Activated naive CD4-positive, alpha-beta T cell treated with anti-CD3 and anti-CD28 coated beads, Interleukin-2, amount 10 ng/mL, durations not matched to agents 7 days and 5 days (primary cell): ENCODE measurements at regions not wholly inside any gene's neighbourhood (a gene's known extent, or its start where the extent isn't known, plus 50 kb on each side); places are given as distances from the start of the nearest gene placed in this dataset.
A peak's percentile ranks its signal among the peaks of the same experiment; 100 is the strongest.

Source experiments
- CTCF ChIA-PET: fragments of 350-600 bp; sonication (Branson Sonifier 250); formaldehyde crosslinking; loops from one replicate; lab custom pipeline; 2021; ENCODE audit warnings: antibody characterized with exemption; lab: Charles Lee
- DNase-seq: peaks from one replicate; pipeline ENCODE4 v3.0.0-alpha.2; 2020
- H3K27ac Mint-ChIP-seq: one replicate; pipeline ENCODE4 v1.8.0; 2021; ENCODE audit warnings: mild to moderate bottlenecking, moderate library complexity, mixed read lengths
- H3K27me3 Mint-ChIP-seq: one replicate; pipeline ENCODE4 v1.8.0; 2021; ENCODE audit warnings: mild to moderate bottlenecking, mixed read lengths
- H3K36me3 Mint-ChIP-seq: one replicate; pipeline ENCODE4 v1.8.0; 2021; ENCODE audit warnings: mixed read lengths
- H3K4me1 Mint-ChIP-seq: one replicate; pipeline ENCODE4 v1.8.0; 2021; ENCODE audit warnings: mixed read lengths
- H3K4me3 Mint-ChIP-seq: one replicate; pipeline ENCODE4 v1.8.0; 2021; ENCODE audit warnings: mild to moderate bottlenecking, moderate library complexity, mixed read lengths
- H3K9me3 Mint-ChIP-seq: one replicate; pipeline ENCODE4 v1.8.0; 2021; ENCODE audit warnings: mixed read lengths

DNA sequence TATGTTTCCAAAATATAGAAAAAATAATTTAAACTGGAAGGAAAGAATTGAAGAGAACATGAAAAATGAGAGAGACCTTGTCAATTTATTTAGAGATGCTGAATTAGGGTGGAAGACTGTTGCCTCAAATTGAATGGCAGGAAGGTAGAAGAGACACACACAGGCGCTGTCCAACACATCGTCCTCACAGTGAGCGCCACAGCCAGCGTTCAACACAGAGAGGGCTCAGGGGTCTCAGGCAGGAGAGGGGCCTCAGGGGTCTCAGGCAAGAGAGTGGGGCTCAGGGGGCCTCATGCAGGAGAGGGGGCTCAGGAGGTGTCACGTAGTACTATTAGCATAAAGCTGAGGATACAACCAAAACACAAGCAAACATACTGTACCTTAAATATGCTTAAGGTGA lies 65.7 kb downstream of the TMEM18 start:
- Mint-ChIP-seq H3K9me3 (no peaks in the 10 kb centered on the region), H3K4me3 (no peak overlapping the region), H3K27me3 (peaks cover 12% of the 10 kb centered on the region), H3K4me1 (no peaks in the 10 kb centered on the region), H3K27ac (no peak overlapping the region), H3K36me3 (no peaks in the 10 kb centered on the region)
- CTCF ChIA-PET: no interaction called here
- DNase-seq: peak; percentile 6

DNA sequence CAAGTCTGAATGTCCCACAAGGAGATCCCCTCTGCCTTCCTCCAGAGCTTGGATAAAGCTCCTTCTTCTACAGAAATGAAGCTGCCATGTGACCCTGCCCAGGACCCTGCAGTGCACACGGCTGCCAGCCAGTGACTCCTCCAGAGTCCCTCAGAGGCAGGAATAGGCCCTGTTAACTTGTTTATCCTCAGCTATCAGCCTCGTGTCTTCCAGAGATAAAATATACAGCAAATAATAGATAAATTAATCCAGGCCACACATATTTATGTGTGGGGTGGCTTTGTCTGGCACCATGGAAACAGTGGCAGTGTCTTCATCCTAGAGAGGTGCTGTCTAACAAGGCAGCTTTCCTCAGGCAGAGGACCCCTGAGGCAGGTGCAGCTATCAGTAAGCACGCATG lies 66.7 kb downstream of the TMEM18 start:
- Mint-ChIP-seq H3K9me3 (no peaks in the 10 kb centered on the region), H3K27me3 (peaks cover 8% of the 10 kb centered on the region), H3K36me3 (no peaks in the 10 kb centered on the region), H3K27ac (no peak overlapping the region), H3K4me1 (no peaks in the 10 kb centered on the region), H3K4me3 (no peak overlapping the region)
- DNase-seq: no peak
- CTCF ChIA-PET: no interaction called here

DNA sequence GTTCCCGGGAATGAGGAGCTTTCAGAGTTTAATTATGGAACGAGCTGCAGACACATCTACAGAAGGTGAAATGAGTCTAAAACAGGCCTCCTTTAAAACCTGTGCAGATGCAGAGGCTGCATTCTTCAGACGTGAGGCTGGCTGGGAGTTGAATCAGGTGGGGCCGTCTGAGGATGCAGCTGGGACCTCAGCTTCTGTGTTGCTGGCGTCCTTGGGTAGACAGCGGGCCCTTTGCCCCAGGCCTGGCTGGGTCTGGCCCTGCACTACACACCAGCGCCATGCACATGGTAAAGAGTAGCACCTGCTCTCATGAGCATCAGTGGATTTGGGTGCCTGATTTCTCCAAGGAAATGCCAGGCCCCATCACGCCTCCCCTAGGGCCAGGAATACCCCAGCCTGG lies 67.3 kb downstream of the TMEM18 start:
- Mint-ChIP-seq H3K9me3 (no peaks in the 10 kb centered on the region), H3K27me3 (peaks cover 8% of the 10 kb centered on the region), H3K36me3 (no peaks in the 10 kb centered on the region), H3K4me1 (no peaks in the 10 kb centered on the region), H3K4me3 (no peak overlapping the region), H3K27ac (no peak overlapping the region)
- CTCF ChIA-PET: interaction anchor here (1.1 kb wide), 1 partner anchor 25 kb away, joined by 3 read pairs; no protein-coding TSS in a partner anchor
- DNase-seq: no peak

DNA sequence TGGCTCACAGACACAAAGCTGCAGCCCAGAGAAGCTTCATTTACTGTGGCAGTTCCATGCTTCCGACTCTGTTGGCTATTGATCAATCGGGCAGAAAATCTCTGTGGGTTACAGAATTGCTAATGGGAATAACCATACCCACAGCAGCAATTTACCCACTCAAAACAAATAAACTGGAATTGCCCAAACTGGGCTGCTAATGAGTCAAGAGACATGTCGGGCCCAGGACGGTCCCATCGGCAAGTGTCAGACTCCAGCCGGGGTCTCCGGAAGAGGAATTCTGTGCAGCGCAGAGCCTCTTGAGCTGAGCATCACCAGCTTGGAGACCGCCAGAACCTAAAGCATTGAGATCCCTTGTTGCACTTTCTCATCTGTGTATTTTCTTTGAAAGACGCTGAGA lies 67.8 kb downstream of the TMEM18 start:
- CTCF ChIA-PET: interaction anchor here (1.1 kb wide), 1 partner anchor 24 kb away, joined by 3 read pairs; no protein-coding TSS in a partner anchor
- H3K27me3 Mint-ChIP-seq: peaks cover 8% of the 10 kb centered on the region

DNA sequence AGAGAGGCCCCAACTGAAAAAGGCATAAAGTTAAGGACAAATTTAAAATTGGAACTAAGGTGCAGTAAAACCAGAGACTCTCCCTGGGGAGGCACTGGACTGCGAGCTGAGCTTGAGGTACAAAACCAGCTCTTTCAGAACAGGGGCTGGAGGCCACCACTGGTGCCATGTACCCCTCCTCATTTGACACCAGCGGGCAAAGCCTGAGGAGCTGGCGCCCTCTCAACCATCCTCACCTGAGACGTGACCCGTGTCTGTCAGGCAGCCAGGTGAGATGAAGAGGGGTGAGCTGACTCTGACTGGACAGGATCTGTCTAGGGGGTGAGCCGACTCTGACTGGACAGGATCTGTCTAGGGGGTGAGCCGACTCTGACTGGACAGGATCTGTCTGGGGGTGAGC lies 68.5 kb downstream of the TMEM18 start:
- H3K27ac Mint-ChIP-seq: no peak overlapping the region

More for the DNA sequence above, 67.8 kb downstream of the TMEM18 start:
- Mint-ChIP-seq H3K4me3 (no peak overlapping the region), H3K36me3 (no peaks in the 10 kb centered on the region), H3K27ac (no peak overlapping the region), H3K4me1 (no peaks in the 10 kb centered on the region), H3K9me3 (no peaks in the 10 kb centered on the region)
- DNase-seq: no peak

DNA sequence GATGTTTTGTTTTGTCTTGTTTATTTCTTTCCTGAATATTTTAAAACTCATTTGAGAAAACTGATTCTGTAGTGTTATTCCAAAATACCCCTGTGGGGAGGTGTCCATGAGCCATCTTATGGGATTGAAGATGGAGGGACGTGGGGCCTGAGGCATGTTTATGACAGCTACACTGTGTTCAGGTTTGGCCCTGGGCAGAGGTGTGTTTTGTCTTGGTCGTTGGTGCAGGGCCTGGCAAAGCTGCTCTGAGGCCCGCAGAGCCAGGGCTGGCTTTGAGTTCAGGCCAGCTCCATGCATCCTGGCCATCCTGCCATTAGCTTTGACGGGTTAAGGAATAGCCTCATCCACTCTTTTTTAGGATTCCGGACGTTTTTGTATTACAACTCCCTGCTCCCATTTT lies 68.9 kb downstream of the TMEM18 start:
- no peak for DNase-seq
- Mint-ChIP-seq H3K27ac (no peak overlapping the region), H3K36me3 (no peaks in the 10 kb centered on the region), H3K27me3 (peaks cover 8% of the 10 kb centered on the region), H3K9me3 (no peaks in the 10 kb centered on the region), H3K4me1 (no peaks in the 10 kb centered on the region), H3K4me3 (no peak overlapping the region)
- CTCF ChIA-PET: no interaction called here

More for the DNA sequence above, 68.5 kb downstream of the TMEM18 start:
- CTCF ChIA-PET: no interaction called here
- H3K27me3 Mint-ChIP-seq: peaks cover 8% of the 10 kb centered on the region
- no peaks in the 10 kb centered on the region for H3K9me3 Mint-ChIP-seq
- no peaks in the 10 kb centered on the region for H3K36me3 Mint-ChIP-seq
- no peak overlapping the region for H3K4me3 Mint-ChIP-seq
- DNase-seq: no peak
- no peaks in the 10 kb centered on the region for H3K4me1 Mint-ChIP-seq

DNA sequence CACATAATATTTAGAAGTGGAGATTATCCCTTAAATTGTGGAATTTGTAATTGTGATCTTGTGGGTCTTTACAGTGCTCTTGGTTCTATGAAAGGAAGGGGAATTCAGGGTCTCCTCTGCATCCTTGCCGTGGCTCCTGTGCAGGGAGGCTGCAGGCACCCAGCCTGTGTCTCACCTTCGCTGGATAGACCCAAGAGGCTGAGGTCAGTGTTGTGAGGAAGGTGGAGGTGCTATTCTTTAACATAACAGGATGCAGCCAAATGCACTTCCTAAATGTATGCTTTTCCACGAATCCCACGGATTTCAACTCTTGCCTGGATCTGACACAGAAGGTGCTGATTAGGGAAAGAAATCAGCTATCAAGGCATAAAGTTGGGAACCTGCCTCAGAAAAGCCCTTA lies 69.5 kb downstream of the TMEM18 start:
- CTCF ChIA-PET: no interaction called here
- no peak overlapping the region for H3K27ac Mint-ChIP-seq
- H3K4me3 Mint-ChIP-seq: no peak overlapping the region

DNA sequence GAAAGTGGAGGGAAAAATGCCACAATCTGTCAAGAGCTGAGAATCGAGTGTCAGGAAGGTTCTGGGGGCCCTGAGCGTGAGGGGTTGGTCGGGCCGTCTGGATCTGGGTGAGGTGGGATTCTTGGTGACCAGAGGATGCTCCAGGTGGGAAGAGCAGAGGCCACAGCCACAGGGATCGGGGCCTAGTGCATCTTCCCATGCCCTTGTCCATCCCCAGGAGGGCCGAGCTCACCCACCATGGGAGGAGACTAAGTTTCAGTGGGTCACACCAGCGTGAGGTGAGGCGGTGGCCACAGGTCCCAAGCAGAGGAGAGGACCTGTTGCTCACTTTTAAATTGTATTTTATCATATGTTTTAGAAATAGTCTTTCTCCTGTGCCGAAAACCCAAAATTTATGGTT lies 70.0 kb downstream of the TMEM18 start:
- Mint-ChIP-seq H3K36me3 (no peaks in the 10 kb centered on the region), H3K27ac (no peak overlapping the region), H3K27me3 (peaks cover 8% of the 10 kb centered on the region), H3K4me1 (no peaks in the 10 kb centered on the region), H3K9me3 (no peaks in the 10 kb centered on the region), H3K4me3 (no peak overlapping the region)
- CTCF ChIA-PET: no interaction called here
- no peak for DNase-seq

More for the DNA sequence above, 69.5 kb downstream of the TMEM18 start:
- H3K9me3 Mint-ChIP-seq: no peaks in the 10 kb centered on the region
- no peaks in the 10 kb centered on the region for H3K36me3 Mint-ChIP-seq
- H3K27me3 Mint-ChIP-seq: peaks cover 8% of the 10 kb centered on the region
- DNase-seq: no peak
- H3K4me1 Mint-ChIP-seq: no peaks in the 10 kb centered on the region

DNA sequence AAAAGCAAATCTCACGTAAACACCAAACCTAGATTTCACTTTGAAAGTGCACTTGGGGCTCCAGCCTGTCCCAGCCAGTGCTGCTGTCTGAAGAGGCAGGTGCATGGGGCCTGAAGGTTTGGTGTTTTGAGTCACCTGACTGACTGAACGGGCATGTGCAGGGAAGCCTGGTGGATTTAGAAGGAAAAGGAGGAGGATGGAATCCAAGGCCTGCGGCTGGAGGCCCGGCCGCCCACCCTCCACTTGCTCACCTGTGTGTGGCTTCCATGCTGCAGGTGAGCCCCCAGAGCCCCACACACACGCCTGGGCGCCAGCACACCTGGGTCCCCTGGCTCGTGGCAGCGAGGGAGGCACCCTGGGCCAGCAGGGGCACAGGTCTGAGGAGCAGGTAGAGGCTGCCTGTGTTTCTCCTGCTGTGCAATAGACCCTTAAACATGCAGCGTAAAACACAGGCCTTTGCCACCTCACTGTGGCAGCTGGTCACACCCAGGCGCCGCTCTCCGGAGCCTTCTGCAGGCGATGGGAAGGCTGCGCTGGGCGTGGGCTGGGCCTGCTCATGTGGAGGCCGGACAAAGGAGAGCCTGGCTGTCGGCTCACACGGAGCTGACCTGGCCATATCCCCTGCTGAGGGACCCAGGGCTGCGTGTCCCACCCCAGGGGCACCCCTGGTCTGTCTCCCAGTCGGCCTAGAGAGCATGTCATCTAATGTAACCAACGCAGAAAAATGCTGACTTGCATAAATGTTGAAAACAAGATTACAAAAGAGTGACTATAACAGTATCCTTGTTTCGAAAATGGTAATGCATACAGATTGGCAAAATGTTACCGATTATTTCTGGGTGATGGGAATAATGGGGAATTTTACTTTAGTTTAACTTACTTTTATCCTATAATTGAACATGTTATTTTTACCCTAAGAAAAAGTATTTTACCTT lies 71.3 kb downstream of the TMEM18 start:
- no peak overlapping the region for H3K4me3 Mint-ChIP-seq
- H3K27ac Mint-ChIP-seq: no peak overlapping the region
- H3K9me3 Mint-ChIP-seq: no peaks in the 10 kb centered on the region
- no peaks in the 10 kb centered on the region for H3K36me3 Mint-ChIP-seq
- no peaks in the 10 kb centered on the region for H3K4me1 Mint-ChIP-seq
- DNase-seq: no peak
- H3K27me3 Mint-ChIP-seq: peaks cover 8% of the 10 kb centered on the region
- CTCF ChIA-PET: no interaction called here

DNA sequence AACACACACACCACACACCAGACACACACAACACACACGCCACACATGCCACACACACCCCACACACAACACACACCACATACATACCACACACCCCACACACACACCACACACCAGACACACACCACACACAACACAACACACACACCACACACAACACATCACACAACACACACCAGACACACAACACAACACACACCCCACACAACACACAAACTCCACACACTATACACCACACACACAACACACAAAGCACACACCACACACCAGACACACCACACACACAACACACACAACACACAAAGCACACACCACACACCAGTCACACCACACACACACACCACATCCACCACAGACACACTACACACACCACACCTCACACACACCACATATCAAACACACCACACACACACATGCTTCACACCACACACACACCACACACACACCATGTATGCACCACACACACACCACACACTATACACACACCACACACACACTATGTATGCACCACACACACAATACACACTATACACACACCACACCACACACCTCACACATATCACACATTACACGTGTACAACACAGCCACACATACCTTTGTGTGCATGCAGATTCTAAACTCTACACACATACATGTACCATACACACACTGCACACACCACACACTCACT lies 72.2 kb downstream of the TMEM18 start:
- H3K4me3 Mint-ChIP-seq: no peak overlapping the region
- H3K27me3 Mint-ChIP-seq: peaks cover under 1% of the 10 kb centered on the region
- no peaks in the 10 kb centered on the region for H3K4me1 Mint-ChIP-seq

DNA sequence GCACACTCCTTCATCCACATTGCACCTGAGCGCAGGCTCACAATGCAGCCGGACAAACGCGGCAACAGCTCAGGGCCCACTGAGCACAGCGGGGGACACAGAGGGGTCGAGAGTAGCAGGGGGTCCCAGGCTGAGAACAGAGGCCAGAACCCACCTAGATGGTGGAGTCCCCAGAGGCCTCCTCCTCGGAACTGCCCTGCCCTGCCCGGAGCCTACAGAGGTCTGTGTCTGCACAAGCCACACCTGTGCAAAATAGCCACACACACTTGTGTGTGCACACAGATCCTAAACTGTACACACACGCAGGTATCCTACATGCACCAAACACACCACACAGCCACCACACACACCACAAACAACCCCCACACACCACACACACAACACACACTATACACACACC lies 72.8 kb downstream of the TMEM18 start:
- DNase-seq: no peak
- H3K27ac Mint-ChIP-seq: no peak overlapping the region
- no peaks in the 10 kb centered on the region for H3K36me3 Mint-ChIP-seq
- no peaks in the 10 kb centered on the region for H3K9me3 Mint-ChIP-seq
- H3K27me3 Mint-ChIP-seq: no peaks in the 10 kb centered on the region
- CTCF ChIA-PET: no interaction called here
- no peak overlapping the region for H3K4me3 Mint-ChIP-seq
- no peaks in the 10 kb centered on the region for H3K4me1 Mint-ChIP-seq

More for the DNA sequence above, 72.2 kb downstream of the TMEM18 start:
- DNase-seq: no peak
- H3K27ac Mint-ChIP-seq: no peak overlapping the region
- no peaks in the 10 kb centered on the region for H3K9me3 Mint-ChIP-seq
- CTCF ChIA-PET: no interaction called here
- no peaks in the 10 kb centered on the region for H3K36me3 Mint-ChIP-seq

DNA sequence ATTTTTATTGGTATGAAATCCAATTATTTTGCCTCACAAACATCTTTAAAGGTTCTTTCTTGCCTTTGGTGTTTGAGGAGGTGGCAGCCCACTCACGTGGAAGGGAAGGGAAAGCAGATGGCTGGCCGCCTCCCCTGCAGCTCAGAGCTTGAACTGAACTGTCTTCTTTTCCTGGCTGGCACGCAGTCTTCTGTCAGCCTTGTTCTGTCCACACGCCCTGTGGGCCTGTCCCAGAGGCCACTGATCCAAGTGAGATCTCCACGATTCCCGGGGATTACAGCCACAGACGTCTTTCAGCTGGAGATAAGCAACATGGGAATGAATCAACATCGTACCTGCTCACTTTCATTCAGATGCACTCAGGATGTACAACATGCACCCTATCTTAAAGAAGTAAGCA lies 73.3 kb downstream of the TMEM18 start:
- H3K27ac Mint-ChIP-seq: no peak overlapping the region
- no peak overlapping the region for H3K4me3 Mint-ChIP-seq
- CTCF ChIA-PET: no interaction called here
- no peak for DNase-seq
- no peaks in the 10 kb centered on the region for H3K4me1 Mint-ChIP-seq
- no peaks in the 10 kb centered on the region for H3K9me3 Mint-ChIP-seq
- H3K36me3 Mint-ChIP-seq: no peaks in the 10 kb centered on the region
- no peaks in the 10 kb centered on the region for H3K27me3 Mint-ChIP-seq

DNA sequence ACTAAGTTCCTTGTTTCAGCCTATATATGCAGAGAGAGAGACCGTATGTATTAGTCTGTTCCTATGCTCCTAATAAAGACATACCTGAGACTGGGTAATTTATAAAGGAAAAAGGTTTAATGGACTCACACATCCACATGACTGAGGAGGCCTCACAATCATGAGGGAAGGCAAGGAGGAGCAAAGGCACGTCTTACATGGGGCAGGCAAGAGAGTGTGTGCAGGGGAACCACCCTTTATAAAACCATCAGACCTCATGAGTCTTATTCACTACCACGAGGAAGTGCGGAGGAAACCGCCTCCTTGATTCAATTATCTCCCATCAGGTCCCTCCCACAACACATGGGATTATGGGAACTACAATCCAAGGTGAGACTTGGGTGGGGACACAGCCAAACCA lies 73.8 kb downstream of the TMEM18 start:
- CTCF ChIA-PET: no interaction called here
- Mint-ChIP-seq H3K36me3 (no peaks in the 10 kb centered on the region), H3K9me3 (no peaks in the 10 kb centered on the region), H3K27me3 (no peaks in the 10 kb centered on the region), H3K27ac (no peak overlapping the region), H3K4me1 (no peaks in the 10 kb centered on the region), H3K4me3 (no peak overlapping the region)
- DNase-seq: no peak

DNA sequence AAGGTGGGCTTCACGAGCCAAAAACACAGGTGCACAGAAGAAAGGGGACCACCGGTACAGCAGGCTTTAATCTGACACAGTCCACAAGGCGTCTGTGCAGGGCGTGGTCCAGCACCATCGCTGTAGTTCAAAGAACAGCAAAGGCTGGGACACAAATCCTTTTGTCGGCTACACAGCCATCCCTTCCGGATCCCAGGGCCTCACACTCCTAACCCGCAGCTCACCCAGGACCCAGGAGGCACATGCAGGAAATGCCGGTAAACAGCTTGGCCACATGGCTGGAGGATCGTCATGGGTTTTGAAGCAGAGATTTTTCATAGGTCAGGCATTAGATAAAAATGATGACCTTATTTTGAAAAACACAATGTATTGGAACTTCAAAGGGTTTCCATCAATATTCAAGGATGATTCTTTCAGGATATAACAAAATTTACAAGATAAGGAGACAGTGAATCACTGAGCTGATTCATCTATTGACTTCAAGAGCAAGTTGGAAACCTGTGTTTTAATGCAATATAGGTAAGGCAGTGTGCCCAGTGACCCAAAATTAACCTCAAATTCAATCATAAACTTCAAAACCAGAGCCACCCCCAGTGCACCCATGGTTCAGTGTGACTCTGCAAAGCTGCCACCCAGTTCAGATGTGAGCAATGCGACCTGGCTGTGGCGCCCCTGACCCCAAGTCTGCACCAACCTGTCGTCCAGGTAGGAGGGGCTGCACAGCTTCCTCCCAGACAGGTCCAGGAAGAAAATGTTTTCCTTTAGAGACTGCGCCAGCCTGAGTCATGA lies 74.4 kb downstream of the TMEM18 start:
- CTCF ChIA-PET: no interaction called here
- peaks cover 4% of the 10 kb centered on the region for H3K27me3 Mint-ChIP-seq
- no peak overlapping the region for H3K27ac Mint-ChIP-seq
- H3K4me3 Mint-ChIP-seq: no peak overlapping the region
- DNase-seq: no peak
- H3K36me3 Mint-ChIP-seq: no peaks in the 10 kb centered on the region
- H3K9me3 Mint-ChIP-seq: no peaks in the 10 kb centered on the region
- H3K4me1 Mint-ChIP-seq: no peaks in the 10 kb centered on the region
